A673 (cell line): ENCODE measurements at regions not wholly inside any gene's neighbourhood (a gene's known extent, or its start where the extent isn't known, plus 50 kb on each side); places are given as distances from the start of the nearest gene placed in this dataset.

ENCODE experiments used
- BruUV-seq: library from RNA; stranded (reverse); fragments of 400-500 nt; replicated peaks from 2 replicates; lab custom pipeline; 2021; lab: Mats Ljungman, UMichigan
- CTCF ChIA-PET: fragments of 300-600 bp; sonication (Branson Sonifier 250); formaldehyde crosslinking; loops from one replicate; lab custom pipeline; 2022; ENCODE audit warnings: antibody characterized with exemption; lab: Charles Lee
- POLR2A ChIA-PET: fragments of 300-600 bp; sonication (Branson Sonifier 250); formaldehyde crosslinking; loops from one replicate; lab custom pipeline; 2022; ENCODE audit warnings: antibody characterized with exemption; ENCODE audit not compliant: low non-redundant PET; lab: Charles Lee
- DNase-seq: peaks from one replicate; pipeline ENCODE4 v3.0.0-alpha.2; 2015; ENCODE audit warnings: low spot score
- H3K27ac ChIP-seq: fragments of 200-600 bp; sonication (generic); 2 replicates; pipeline ENCODE4 v1.5.1; 2016; ENCODE audit warnings: mixed run types, low read depth, mild to moderate bottlenecking, mixed read lengths, antibody characterized with exemption, low read length; ENCODE audit not compliant: poor library complexity, severe bottlenecking
- H3K27me3 ChIP-seq: fragments of 200-600 bp; sonication (generic); replicated peaks from 2 replicates; pipeline ENCODE4 v1.6.1; 2017; ENCODE audit warnings: mixed run types, low read depth, mild to moderate bottlenecking, mixed read lengths, antibody characterized with exemption, low read length; ENCODE audit not compliant: insufficient read depth, poor library complexity
- H3K36me3 ChIP-seq: fragments of 200-600 bp; sonication (generic); 2 replicates; pipeline ENCODE4 v1.6.1; 2016; ENCODE audit warnings: mixed run types, mild to moderate bottlenecking, mixed read lengths, antibody characterized with exemption, low read length; ENCODE audit not compliant: insufficient read depth, poor library complexity, severe bottlenecking
- H3K4me1 ChIP-seq: fragments of 200-600 bp; sonication (generic); 2 replicates; pipeline ENCODE4 v1.6.1; 2017; ENCODE audit warnings: mixed run types, mild to moderate bottlenecking, mixed read lengths, antibody characterized with exemption, low read length; ENCODE audit not compliant: insufficient read depth, poor library complexity, severe bottlenecking
- H3K4me3 ChIP-seq: fragments of 200-600 bp; sonication (generic); 2 replicates; pipeline ENCODE4 v1.5.1; 2016; ENCODE audit warnings: low read depth, mixed run types, mild to moderate bottlenecking, mixed read lengths, low read length; ENCODE audit not compliant: poor library complexity, severe bottlenecking
- H3K9me3 ChIP-seq: fragments of 200-600 bp; sonication (generic); 2 replicates; pipeline ENCODE4 v1.6.1; 2016; ENCODE audit warnings: mixed run types, low read depth, mild to moderate bottlenecking, mixed read lengths, antibody characterized with exemption, low read length; ENCODE audit not compliant: poor library complexity, severe bottlenecking
- CTCF ChIP-seq: fragments of 300-800, 200-600 bp; sonication (generic); conservative IDR thresholded peaks from 2 replicates; pipeline ENCODE4 v1.5.1; 2017; ENCODE audit warnings: low read depth, mild to moderate bottlenecking, antibody characterized with exemption, low read length, moderate library complexity, mixed read lengths
- EZH2 ChIP-seq: fragments of 200-600 bp; sonication (generic); IDR thresholded peaks from 2 replicates; pipeline ENCODE4 v1.6.1; 2017; ENCODE audit warnings: borderline replicate concordance, low read depth, mild to moderate bottlenecking, mixed read lengths, antibody characterized with exemption, low read length; ENCODE audit not compliant: poor library complexity, severe bottlenecking
- intact Hi-C: fragments of 100-400 bp; cut with micrococcal nuclease; formaldehyde crosslinking; loops from one replicate; pipeline ENCODE4 v1.10.0; 2022; ENCODE audit not compliant: unreplicated experiment

GRCh38 chr6:48472091-48472490, 361.1 kb upstream of the PTCHD4 start:
- CTCF ChIA-PET: no interaction called here
- no TSS peak for BruUV-seq
- POLR2A ChIA-PET: no interaction called here

GRCh38 chr6:48471326-48471725, 360.3 kb upstream of the PTCHD4 start:
- no peak for TF ChIP-seq EZH2
- TF ChIP-seq CTCF: no peak
- intact Hi-C loops: no loop called here
- ChIA-PET POLR2A (no interaction called here), CTCF (no interaction called here)
- no TSS peak for BruUV-seq
- no peak overlapping the region for H3K4me3 ChIP-seq
- H3K27ac ChIP-seq: no peak overlapping the region
- H3K9me3 ChIP-seq: no peaks in the 10 kb centered on the region
- no peak for DNase-seq
- H3K36me3 ChIP-seq: no peaks in the 10 kb centered on the region
- H3K27me3 ChIP-seq: no peaks in the 10 kb centered on the region
- H3K4me1 ChIP-seq: no peaks in the 10 kb centered on the region

More at GRCh38 chr6:48472091-48472490, 361.1 kb upstream of the PTCHD4 start:
- Histone ChIP-seq H3K9me3 (no peaks in the 10 kb centered on the region), H3K27ac (no peak overlapping the region), H3K27me3 (no peaks in the 10 kb centered on the region), H3K4me1 (no peaks in the 10 kb centered on the region), H3K36me3 (no peaks in the 10 kb centered on the region), H3K4me3 (no peak overlapping the region)
- TF ChIP-seq CTCF: no peak
- no peak for TF ChIP-seq EZH2
- no peak for DNase-seq
- intact Hi-C loops: no loop called here

- CTCF ChIA-PET: interaction anchor here (1.1 kb wide), 1 partner anchor 661 kb away, joined by 3 read pairs; no protein-coding TSS in a partner anchor
- Histone ChIP-seq H3K36me3 (no peaks in the 10 kb centered on the region), H3K27me3 (no peaks in the 10 kb centered on the region), H3K4me3 (no peak overlapping the region), H3K9me3 (no peaks in the 10 kb centered on the region), H3K27ac (no peak overlapping the region), H3K4me1 (no peaks in the 10 kb centered on the region)
- BruUV-seq: no TSS peak
- intact Hi-C loops: loop anchor here (10.0 kb wide), 1 partner anchor 364 kb away; no protein-coding TSS in a partner anchor
- POLR2A ChIA-PET: interaction anchor here (0.5 kb wide), 1 partner anchor 284 kb away, joined by 3 read pairs; no protein-coding TSS in a partner anchor
- peak; percentile 4 for DNase-seq
- TF ChIP-seq CTCF (peak; percentile 42), EZH2 (no peak)
Measured at GRCh38 chr6:48449002-48449401, 338.0 kb upstream of the PTCHD4 start.
